Breast epithelium (tissue), 4 donors: ENCODE measurements at regions not wholly inside any gene's neighbourhood (a gene's known extent, or its start where the extent isn't known, plus 50 kb on each side); places are given as distances from the start of the nearest gene placed in this dataset.
"Not testable (repeated sequence)": the region's sequence is repeated elsewhere in the genome, so short reads cannot be mapped to it uniquely, and the experiment has no call there.

ENCODE experiments used
- DNase-seq, 2 donors: peaks; one replicate each; pipeline ENCODE4 v3.0.0-alpha.2; 2019; ENCODE audit warnings: low spot score in 2 of 2
- H3K27ac ChIP-seq, 2 donors: fragments of 200-600 bp; sonication (generic) in 1 of 2; one replicate each; pipeline ENCODE4 v1.5.1; 2016 to 2019; ENCODE audit warnings: mild to moderate bottlenecking in 1 of 2
- H3K27me3 ChIP-seq, 2 donors: fragments of 200-600 bp; sonication (generic) in 1 of 2; one replicate each; pipeline versions ENCODE4 v1.5.1 to v1.6.0; 2017 to 2019; ENCODE audit warnings: control low read depth in 1 of 2, mild to moderate bottlenecking in 1 of 2
- H3K36me3 ChIP-seq: fragments of 200-600 bp; one replicate; pipeline ENCODE4 v1.5.1; 2019
- H3K4me1 ChIP-seq, 2 donors: fragments of 200-600 bp; sonication (generic); one replicate each; pipeline ENCODE4 v1.5.1; 2016 to 2019; ENCODE audit warnings: control low read depth in 1 of 2
- H3K4me3 ChIP-seq, 3 donors: fragments of 200-600 bp; sonication (generic); 1 replicate in 2 of 3; 2 replicates in 1 of 3; pipeline ENCODE4 v1.5.1; 2016 to 2019; ENCODE audit warnings: mild to moderate bottlenecking in 3 of 3, moderate library complexity in 2 of 3
- H3K9me3 ChIP-seq, 2 donors: fragments of 200-600 bp; sonication (generic) in 1 of 2; one replicate each; pipeline ENCODE4 v1.5.1; 2016 to 2019; ENCODE audit warnings: control low read depth in 1 of 2
- CTCF ChIP-seq, 3 donors: fragments of 450-650 bp; IDR thresholded peaks; one replicate each; pipeline ENCODE4 v1.5.1; 2016 to 2017; ENCODE audit warnings: antibody characterized with exemption in 3 of 3, mild to moderate bottlenecking in 3 of 3, moderate library complexity in 3 of 3
- POLR2A ChIP-seq: fragments of 450-650 bp; IDR thresholded peaks from one replicate; pipeline ENCODE4 v1.6.1; 2016; ENCODE audit warnings: antibody characterized with exemption, mild to moderate bottlenecking, moderate library complexity
- POLR2AphosphoS5 ChIP-seq, 3 donors: sonication (generic); formaldehyde crosslinking; IDR thresholded peaks; one replicate each; pipeline ENCODE4 v1.6.1; 2017; ENCODE audit warnings: antibody characterized with exemption in 3 of 3
- intact Hi-C: fragments of 100-400 bp; cut with DNase I; formaldehyde crosslinking; loops from one replicate; pipeline ENCODE4 v1.15.1; 2023; ENCODE audit warnings: low total_unique reads

- Histone ChIP-seq H3K27ac (no peak overlapping the region), H3K36me3 (no peaks in the 10 kb centered on the region), H3K27me3 (no peaks in the 10 kb centered on the region), H3K4me1 (no peaks in the 10 kb centered on the region), H3K9me3 (no peaks in the 10 kb centered on the region), H3K4me3 (no peak overlapping the region)
- DNase-seq: no peak
- intact Hi-C loops: no loop called here
- no peak for TF ChIP-seq CTCF (IDR thresholded peaks at IDR 0.05)
- no peak for TF ChIP-seq POLR2AphosphoS5 (IDR thresholded peaks at IDR 0.05)
- TF ChIP-seq POLR2A: no peak
Observed at GRCh38 chr2:53497020-53497419, 270.6 kb upstream of the CHAC2 start.

- no peak for TF ChIP-seq CTCF (IDR thresholded peaks at IDR 0.05)
- TF ChIP-seq POLR2AphosphoS5 (IDR thresholded peaks at IDR 0.05): no peak
- no peak for TF ChIP-seq POLR2A
- Histone ChIP-seq H3K4me3 (no peak overlapping the region), H3K27me3 (no peaks in the 10 kb centered on the region), H3K9me3 (no peaks in the 10 kb centered on the region), H3K27ac (no peak overlapping the region), H3K36me3 (no peaks in the 10 kb centered on the region), H3K4me1 (no peaks in the 10 kb centered on the region)
- intact Hi-C loops: no loop called here
- no peak for DNase-seq
Observed at GRCh38 chr2:53493210-53493609, 274.4 kb upstream of the CHAC2 start.

GRCh38 chr2:53490659-53491058 lies 276.9 kb upstream of the CHAC2 start:
- H3K27me3 ChIP-seq: no peaks in the 10 kb centered on the region
- H3K9me3 ChIP-seq: no peaks in the 10 kb centered on the region
- intact Hi-C loops: no loop called here
- TF ChIP-seq POLR2AphosphoS5 (IDR thresholded peaks at IDR 0.05): peak in 2 of 3 donors; percentile 23
- TF ChIP-seq CTCF (IDR thresholded peaks at IDR 0.05): no peak
- DNase-seq: no peak
- no peak overlapping the region for H3K27ac ChIP-seq
- H3K36me3 ChIP-seq: no peaks in the 10 kb centered on the region
- no peaks in the 10 kb centered on the region for H3K4me1 ChIP-seq
- no peak overlapping the region for H3K4me3 ChIP-seq

- H3K4me1 ChIP-seq, H3K4me3 ChIP-seq, H3K27me3 ChIP-seq, H3K27ac ChIP-seq, intact Hi-C loops, H3K9me3 ChIP-seq, DNase-seq, H3K36me3 ChIP-seq: not testable (repeated sequence)
Observed at GRCh38 chr2:53486185-53486899, 281.3 kb upstream of the CHAC2 start.

GRCh38 chr2:53485021-53485728 lies 282.4 kb upstream of the CHAC2 start:
- Histone ChIP-seq H3K27ac (no peak overlapping the region), H3K4me3 (no peak overlapping the region), H3K4me1 (no peaks in the 10 kb centered on the region), H3K27me3 (no peaks in the 10 kb centered on the region), H3K36me3 (no peaks in the 10 kb centered on the region), H3K9me3 (no peaks in the 10 kb centered on the region)
- TF ChIP-seq POLR2AphosphoS5 (IDR thresholded peaks at IDR 0.05): no peak
- no peak for DNase-seq
- intact Hi-C loops: no loop called here

- intact Hi-C loops: no loop called here
Observed at GRCh38 chr2:53484531-53484930, 283.1 kb upstream of the CHAC2 start.

More at GRCh38 chr2:53484531-53484930, 283.1 kb upstream of the CHAC2 start:
- no peak overlapping the region for H3K4me3 ChIP-seq
- DNase-seq: no peak
- H3K27ac ChIP-seq: no peak overlapping the region
- no peaks in the 10 kb centered on the region for H3K9me3 ChIP-seq
- TF ChIP-seq POLR2AphosphoS5 (IDR thresholded peaks at IDR 0.05) (no peak), POLR2A (no peak), CTCF (IDR thresholded peaks at IDR 0.05) (no peak)
- H3K27me3 ChIP-seq: no peaks in the 10 kb centered on the region
- no peaks in the 10 kb centered on the region for H3K4me1 ChIP-seq
- no peaks in the 10 kb centered on the region for H3K36me3 ChIP-seq
